Kidney (tissue), 13 donors: ENCODE measurements at regions not wholly inside any gene's neighbourhood (a gene's known extent, or its start where the extent isn't known, plus 50 kb on each side); places are given as distances from the start of the nearest gene placed in this dataset.
"Not testable (repeated sequence)": the region's sequence is repeated elsewhere in the genome, so short reads cannot be mapped to it uniquely, and the experiment has no call there.

Experiments used
- DNase-seq, 5 donors: peaks; one replicate each; pipeline ENCODE4 v3.0.0-alpha.2; 2013 to 2020
- FAIRE-seq: peaks from 2 replicates; lab custom pipeline; 2012; peaks lifted over from hg19 to GRCh38; lab: Jason Lieb, UNC
- H3K27ac ChIP-seq, 2 donors: one replicate each; pipeline ENCODE4 v1.7.0; 2013; ENCODE audit warnings: low read depth in 2 of 2, low read length in 2 of 2, inconsistent platforms in 1 of 2
- H3K27me3 ChIP-seq: one replicate; pipeline ENCODE4 v1.7.1; 2013; ENCODE audit warnings: low read length, inconsistent platforms; ENCODE audit not compliant: control insufficient read depth, insufficient read depth
- H3K36me3 ChIP-seq, 3 donors: one replicate each; pipeline versions ENCODE4 v1.7.0 to v1.7.1; 2013; ENCODE audit warnings: low read length in 3 of 3, control low read depth in 1 of 3, inconsistent platforms in 1 of 3; ENCODE audit not compliant: insufficient read depth in 3 of 3, control insufficient read depth in 2 of 3
- H3K4me1 ChIP-seq, 3 donors: one replicate each; pipeline versions ENCODE4 v1.7.0 to v1.7.1; 2013; ENCODE audit warnings: low read length in 3 of 3, inconsistent platforms in 1 of 3, low read depth in 1 of 3; ENCODE audit not compliant: control insufficient read depth in 2 of 3, insufficient read depth in 2 of 3
- H3K4me3 ChIP-seq, 3 donors: one replicate each; pipeline versions ENCODE4 v1.7.0 to v1.8.1; 2013; ENCODE audit warnings: low read length in 3 of 3, control low read depth in 1 of 3, inconsistent platforms in 1 of 3
- H3K9ac ChIP-seq, 3 donors: one replicate each; pipeline versions ENCODE4 v1.7.0 to v1.7.1; 2013; ENCODE audit warnings: low read length in 3 of 3, control low read depth in 1 of 3, inconsistent platforms in 1 of 3
- H3K9me3 ChIP-seq, 3 donors: one replicate each; pipeline versions ENCODE4 v1.7.0 to v1.7.1; 2013; ENCODE audit warnings: low read length in 3 of 3, control low read depth in 1 of 3, inconsistent platforms in 1 of 3; ENCODE audit not compliant: control insufficient read depth in 2 of 3, insufficient read depth in 1 of 3
- CTCF ChIP-seq: IDR thresholded peaks from 3 replicates; pipeline ENCODE4 v1.5.1; 2012; ENCODE audit warnings: mild to moderate bottlenecking, moderate library complexity, borderline replicate concordance; ENCODE audit not compliant: insufficient read depth; ENCODE audit errors: extremely low read depth
- intact Hi-C: fragments of 100-400 bp; cut with DNase I; formaldehyde crosslinking; loops from one replicate; pipeline ENCODE4 v1.11.1; 2022
- donor health status: control.
- donor health status: control.
- donor health status: control.
- donor health status: control.
- donor health status: control.
- donor health status: DM: yes; HTN: yes; CAD: no.
- donor health status: Normal renal cell carcinoma (clear cell type).

GRCh38 chr13:60242043-60242595, 78.4 kb upstream of the DIAPH3 start:
- H3K4me3 ChIP-seq = no peak overlapping the region
- intact Hi-C loops = no loop called here
- no peak for DNase-seq
- FAIRE-seq = no peak
- H3K27ac ChIP-seq = no peak overlapping the region
- no peak overlapping the region for H3K9ac ChIP-seq
- TF ChIP-seq CTCF = no peak
- H3K36me3 ChIP-seq = no peaks in the 10 kb centered on the region
- H3K9me3 ChIP-seq = no peaks in the 10 kb centered on the region
- H3K27me3 ChIP-seq = no peaks in the 10 kb centered on the region
- no peaks in the 10 kb centered on the region for H3K4me1 ChIP-seq

GRCh38 chr13:60244381-60244780, 80.7 kb upstream of the DIAPH3 start:
- Histone ChIP-seq H3K36me3 (no peaks in the 10 kb centered on the region), H3K27me3 (no peaks in the 10 kb centered on the region), H3K4me1 (no peaks in the 10 kb centered on the region), H3K9ac (no peak overlapping the region), H3K9me3 (no peaks in the 10 kb centered on the region), H3K4me3 (no peak overlapping the region), H3K27ac (no peak overlapping the region)
- intact Hi-C loops = no loop called here
- TF ChIP-seq CTCF = no peak
- FAIRE-seq = no peak
- DNase-seq = no peak

- H3K9ac ChIP-seq, H3K4me3 ChIP-seq, H3K4me1 ChIP-seq, H3K27me3 ChIP-seq, DNase-seq, FAIRE-seq, intact Hi-C loops, H3K9me3 ChIP-seq, H3K36me3 ChIP-seq, H3K27ac ChIP-seq: not testable (repeated sequence)
These were observed 87.7 kb upstream of the DIAPH3 start for GRCh38 chr13:60251419-60251818.

- DNase-seq = no peak
These were observed 94.6 kb upstream of the DIAPH3 start for GRCh38 chr13:60258349-60258748.

More at GRCh38 chr13:60258349-60258748, 94.6 kb upstream of the DIAPH3 start:
- no peaks in the 10 kb centered on the region for H3K27me3 ChIP-seq
- no peak for TF ChIP-seq CTCF
- H3K36me3 ChIP-seq = no peaks in the 10 kb centered on the region
- no peaks in the 10 kb centered on the region for H3K4me1 ChIP-seq
- FAIRE-seq = no peak
- H3K9ac ChIP-seq = no peak overlapping the region
- H3K4me3 ChIP-seq = no peak overlapping the region
- no peaks in the 10 kb centered on the region for H3K9me3 ChIP-seq
- no peak overlapping the region for H3K27ac ChIP-seq
- intact Hi-C loops = no loop called here
